BJ (cell line): ENCODE measurements at regions not wholly inside any gene's neighbourhood (a gene's known extent, or its start where the extent isn't known, plus 50 kb on each side); places are given as distances from the start of the nearest gene placed in this dataset.

Experiments
- CTCF ChIA-PET: fragments of 350-600 bp; formaldehyde crosslinking; extraction: SDS; loops from one replicate; lab custom pipeline; 2021; ENCODE audit warnings: antibody characterized with exemption, inconsistent platforms; lab: Yijun Ruan, JAX
- POLR2A ChIA-PET: fragments of 300-600 bp; sonication (Branson Sonifier 250); formaldehyde crosslinking; extraction: SDS; loops from one replicate; lab custom pipeline; 2021; ENCODE audit warnings: antibody characterized with exemption; lab: Charles Lee
- DNase-seq: peaks from one replicate; pipeline ENCODE4 v3.0.0-alpha.2; 2011; ENCODE audit warnings: low read depth
- H3K27me3 ChIP-seq: 2 replicates; pipeline ENCODE4 v1.6.0; 2011; ENCODE audit warnings: low read length; ENCODE audit not compliant: control insufficient read depth, insufficient read depth
- H3K36me3 ChIP-seq: 2 replicates; pipeline ENCODE4 v1.5.1; 2011; ENCODE audit warnings: low read length; ENCODE audit not compliant: control insufficient read depth, insufficient read depth
- H3K4me3 ChIP-seq: 2 replicates; pipeline ENCODE4 v1.5.1; 2011; ENCODE audit warnings: low read depth, mild to moderate bottlenecking, control low read depth, low read length
- TF ChIP-seq, protein P1 (sequence below): IDR thresholded peaks from 2 replicates; pipeline ENCODE4 v1.5.1; 2011; ENCODE audit warnings: low read depth, mild to moderate bottlenecking, control low read depth, inconsistent platforms, low read length, moderate library complexity; ENCODE audit not compliant: insufficient read depth

DNA sequence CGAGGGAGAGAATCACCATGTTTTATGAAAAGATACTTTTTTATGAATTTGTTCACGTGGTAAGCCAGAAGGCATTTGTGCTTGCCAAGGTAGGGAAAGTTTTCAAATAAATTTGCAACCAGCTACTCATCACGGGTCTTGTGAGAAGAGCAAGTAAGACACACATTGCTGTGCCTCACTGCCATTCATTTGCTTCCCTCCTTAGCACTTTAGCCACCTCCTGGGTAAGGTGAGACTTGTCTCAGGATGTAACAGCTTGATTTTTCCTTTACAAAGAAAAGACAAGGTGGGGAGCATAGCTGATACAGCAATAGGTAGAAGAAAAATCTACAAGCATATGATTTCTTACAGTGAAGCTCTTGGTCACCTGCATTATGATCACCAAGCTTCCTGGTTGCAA lies 342.4 kb upstream of the GRM3 start:
- no peaks in the 10 kb centered on the region for H3K36me3 ChIP-seq
- ChIA-PET POLR2A (no interaction called here), CTCF (no interaction called here)
- DNase-seq: no peak
- H3K4me3 ChIP-seq: no peak overlapping the region
- TF ChIP-seq, protein P1, sequence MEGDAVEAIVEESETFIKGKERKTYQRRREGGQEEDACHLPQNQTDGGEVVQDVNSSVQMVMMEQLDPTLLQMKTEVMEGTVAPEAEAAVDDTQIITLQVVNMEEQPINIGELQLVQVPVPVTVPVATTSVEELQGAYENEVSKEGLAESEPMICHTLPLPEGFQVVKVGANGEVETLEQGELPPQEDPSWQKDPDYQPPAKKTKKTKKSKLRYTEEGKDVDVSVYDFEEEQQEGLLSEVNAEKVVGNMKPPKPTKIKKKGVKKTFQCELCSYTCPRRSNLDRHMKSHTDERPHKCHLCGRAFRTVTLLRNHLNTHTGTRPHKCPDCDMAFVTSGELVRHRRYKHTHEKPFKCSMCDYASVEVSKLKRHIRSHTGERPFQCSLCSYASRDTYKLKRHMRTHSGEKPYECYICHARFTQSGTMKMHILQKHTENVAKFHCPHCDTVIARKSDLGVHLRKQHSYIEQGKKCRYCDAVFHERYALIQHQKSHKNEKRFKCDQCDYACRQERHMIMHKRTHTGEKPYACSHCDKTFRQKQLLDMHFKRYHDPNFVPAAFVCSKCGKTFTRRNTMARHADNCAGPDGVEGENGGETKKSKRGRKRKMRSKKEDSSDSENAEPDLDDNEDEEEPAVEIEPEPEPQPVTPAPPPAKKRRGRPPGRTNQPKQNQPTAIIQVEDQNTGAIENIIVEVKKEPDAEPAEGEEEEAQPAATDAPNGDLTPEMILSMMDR: no peak
- H3K27me3 ChIP-seq: no peaks in the 10 kb centered on the region

DNA sequence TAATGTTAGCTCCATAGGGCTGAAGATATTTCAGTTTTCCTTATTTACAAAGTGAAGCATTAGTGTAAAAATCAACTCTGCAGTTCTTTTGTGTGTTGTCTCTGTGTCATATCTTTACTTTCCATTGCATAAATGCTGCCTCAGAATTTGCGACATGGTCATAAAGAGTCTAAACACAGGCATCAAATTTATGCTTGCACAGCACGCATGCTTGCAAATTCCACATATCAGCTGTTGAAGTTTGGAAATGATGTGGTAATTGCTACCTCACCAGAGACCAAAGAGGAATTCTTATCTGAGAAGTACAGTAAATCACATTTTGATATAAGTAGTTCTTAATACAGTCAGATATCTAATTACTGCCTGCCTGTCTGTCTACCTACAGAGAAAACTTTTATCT lies 348.2 kb upstream of the GRM3 start:
- no peak for DNase-seq
- TF ChIP-seq, protein P1: no peak
- H3K36me3 ChIP-seq: no peaks in the 10 kb centered on the region
- no peak overlapping the region for H3K4me3 ChIP-seq
- H3K27me3 ChIP-seq: no peaks in the 10 kb centered on the region
- ChIA-PET CTCF (interaction anchor here (0.6 kb wide), 1 partner anchor 29 kb away, joined by 4 read pairs; no protein-coding TSS in a partner anchor), POLR2A (no interaction called here)

DNA sequence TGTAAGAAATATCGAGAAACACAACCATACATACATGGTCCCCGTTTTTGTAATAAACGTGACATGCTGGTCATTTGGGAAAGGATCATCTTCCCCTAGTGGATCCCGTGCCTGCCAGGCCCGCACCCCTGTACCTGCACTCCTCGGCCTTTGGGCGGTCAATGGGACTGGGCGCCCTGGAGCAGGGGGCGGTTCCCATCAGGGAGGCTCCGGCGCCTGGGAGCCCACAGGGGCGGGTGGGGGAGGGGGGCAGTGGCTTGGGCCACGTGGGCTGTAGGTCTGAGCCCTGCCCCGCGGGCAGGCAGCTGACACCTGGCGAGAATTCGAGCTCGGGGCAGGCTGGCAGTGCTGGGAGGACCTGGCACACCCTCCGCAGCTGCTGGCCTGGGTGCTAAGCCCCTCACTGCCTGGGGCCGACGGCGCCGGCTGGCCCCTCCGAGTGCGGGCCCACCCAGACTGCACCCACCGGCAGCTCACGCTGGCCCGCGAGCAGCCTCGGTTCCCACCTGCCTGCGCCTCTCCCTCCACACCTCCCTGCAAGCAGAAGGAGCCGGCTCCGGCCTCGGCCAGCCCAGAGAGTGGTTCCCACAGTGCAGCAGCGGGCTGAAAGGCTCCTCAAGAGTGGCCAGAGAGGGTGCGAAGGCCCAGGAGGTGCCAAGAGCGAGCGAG lies 361.6 kb upstream of the GRM3 start:
- POLR2A ChIA-PET: no interaction called here
- TF ChIP-seq, protein P1: no peak
- Histone ChIP-seq H3K4me3 (no peak overlapping the region), H3K36me3 (no peaks in the 10 kb centered on the region), H3K27me3 (no peaks in the 10 kb centered on the region)
- DNase-seq: no peak
- CTCF ChIA-PET: no interaction called here

DNA sequence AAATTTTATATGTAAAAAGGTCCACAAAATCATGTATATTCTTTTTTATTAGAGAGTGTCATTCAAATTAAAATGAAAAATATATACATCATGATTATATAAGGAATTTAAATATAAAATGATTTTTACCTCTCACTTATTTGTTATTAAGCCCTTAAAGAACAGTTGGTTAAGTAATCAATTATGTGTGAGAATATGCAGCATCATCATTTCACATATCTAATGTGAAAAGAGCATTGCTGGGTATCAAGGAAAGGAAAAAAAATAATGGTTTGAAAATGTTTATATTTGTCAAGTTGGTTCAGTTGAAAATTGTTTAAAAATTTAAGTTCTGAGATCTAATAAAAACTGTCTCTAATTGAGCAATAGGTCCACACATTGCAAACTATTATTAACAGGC lies 363.6 kb upstream of the GRM3 start:
- ChIA-PET CTCF (no interaction called here), POLR2A (no interaction called here)
- no peaks in the 10 kb centered on the region for H3K36me3 ChIP-seq
- TF ChIP-seq, protein P1: no peak
- H3K27me3 ChIP-seq: no peaks in the 10 kb centered on the region
- H3K4me3 ChIP-seq: no peak overlapping the region
- no peak for DNase-seq

DNA sequence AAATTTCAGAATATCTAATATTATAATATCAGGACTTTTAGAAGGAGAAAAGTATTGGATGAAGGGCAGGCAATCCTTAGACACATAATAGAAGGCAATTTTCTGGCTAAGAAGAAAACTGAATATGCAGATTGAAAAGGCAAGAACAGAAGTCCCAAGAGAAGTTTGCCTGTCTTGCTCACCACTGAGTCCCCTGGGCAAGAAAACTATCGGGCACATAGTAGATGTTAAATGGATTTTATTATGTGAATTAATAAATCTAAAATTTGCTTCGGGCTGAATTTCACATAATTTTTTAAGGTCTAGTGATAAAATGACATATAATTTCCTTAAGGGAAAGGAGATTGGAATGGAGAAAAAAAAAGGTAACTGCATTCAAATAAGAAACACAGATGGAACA lies 380.9 kb upstream of the GRM3 start:
- ChIA-PET POLR2A (no interaction called here), CTCF (no interaction called here)
- no peaks in the 10 kb centered on the region for H3K36me3 ChIP-seq
- no peak for DNase-seq
- no peak overlapping the region for H3K4me3 ChIP-seq
- TF ChIP-seq, protein P1: no peak
- no peaks in the 10 kb centered on the region for H3K27me3 ChIP-seq
